OCI-LY1 (cell line): ENCODE measurements at regions not wholly inside any gene's neighbourhood (a gene's known extent, or its start where the extent isn't known, plus 50 kb on each side); places are given as distances from the start of the nearest gene placed in this dataset.

Source experiments
- EZH2 ChIP-seq: fragments of 200-600 bp; sonication (generic), shearing (Covaris generic); IDR thresholded peaks from 2 replicates; pipeline ENCODE4 v1.8.0; 2017; ENCODE audit warnings: borderline replicate concordance, mixed run types, mild to moderate bottlenecking, antibody characterized with exemption, low read length, moderate library complexity, mixed read lengths
- TF ChIP-seq, protein P1 (sequence below): fragments of 200-600 bp; sonication (generic), shearing (Covaris generic); IDR thresholded peaks from 2 replicates; pipeline ENCODE4 v1.5.1; 2017; ENCODE audit warnings: mild to moderate bottlenecking, antibody characterized with exemption, low read length, moderate library complexity, mixed read lengths

GRCh38 chr2:111239581-111240249 lies 119.0 kb downstream of the BCL2L11 start:
- no peak for TF ChIP-seq EZH2
- TF ChIP-seq, protein P1, sequence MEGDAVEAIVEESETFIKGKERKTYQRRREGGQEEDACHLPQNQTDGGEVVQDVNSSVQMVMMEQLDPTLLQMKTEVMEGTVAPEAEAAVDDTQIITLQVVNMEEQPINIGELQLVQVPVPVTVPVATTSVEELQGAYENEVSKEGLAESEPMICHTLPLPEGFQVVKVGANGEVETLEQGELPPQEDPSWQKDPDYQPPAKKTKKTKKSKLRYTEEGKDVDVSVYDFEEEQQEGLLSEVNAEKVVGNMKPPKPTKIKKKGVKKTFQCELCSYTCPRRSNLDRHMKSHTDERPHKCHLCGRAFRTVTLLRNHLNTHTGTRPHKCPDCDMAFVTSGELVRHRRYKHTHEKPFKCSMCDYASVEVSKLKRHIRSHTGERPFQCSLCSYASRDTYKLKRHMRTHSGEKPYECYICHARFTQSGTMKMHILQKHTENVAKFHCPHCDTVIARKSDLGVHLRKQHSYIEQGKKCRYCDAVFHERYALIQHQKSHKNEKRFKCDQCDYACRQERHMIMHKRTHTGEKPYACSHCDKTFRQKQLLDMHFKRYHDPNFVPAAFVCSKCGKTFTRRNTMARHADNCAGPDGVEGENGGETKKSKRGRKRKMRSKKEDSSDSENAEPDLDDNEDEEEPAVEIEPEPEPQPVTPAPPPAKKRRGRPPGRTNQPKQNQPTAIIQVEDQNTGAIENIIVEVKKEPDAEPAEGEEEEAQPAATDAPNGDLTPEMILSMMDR = no peak
